ENCODE measurements at regions not wholly inside any gene's neighbourhood (a gene's known extent, or its start where the extent isn't known, plus 50 kb on each side); places are given as distances from the start of the nearest gene placed in this dataset.

DNA sequence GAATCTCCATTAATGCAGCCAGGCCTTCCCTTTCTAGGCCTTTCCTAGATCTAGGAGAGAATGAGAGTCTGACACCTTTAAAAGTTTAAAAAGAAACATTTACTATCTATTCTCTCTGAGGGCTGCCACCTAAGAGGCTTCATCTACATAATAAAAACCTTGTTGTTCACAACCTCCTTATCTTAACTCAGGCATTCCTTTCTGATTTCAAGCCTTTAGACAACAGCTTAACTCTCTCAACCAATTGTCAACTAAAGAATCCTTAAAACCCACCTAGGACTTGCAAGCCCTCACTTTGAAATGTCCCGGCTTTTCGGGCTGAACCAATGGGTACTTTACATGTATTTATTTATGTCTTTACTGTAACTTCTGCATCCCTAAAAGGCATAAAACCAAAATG is 64.3 kb upstream of the RET start:
- TF ChIP-seq, protein P1, sequence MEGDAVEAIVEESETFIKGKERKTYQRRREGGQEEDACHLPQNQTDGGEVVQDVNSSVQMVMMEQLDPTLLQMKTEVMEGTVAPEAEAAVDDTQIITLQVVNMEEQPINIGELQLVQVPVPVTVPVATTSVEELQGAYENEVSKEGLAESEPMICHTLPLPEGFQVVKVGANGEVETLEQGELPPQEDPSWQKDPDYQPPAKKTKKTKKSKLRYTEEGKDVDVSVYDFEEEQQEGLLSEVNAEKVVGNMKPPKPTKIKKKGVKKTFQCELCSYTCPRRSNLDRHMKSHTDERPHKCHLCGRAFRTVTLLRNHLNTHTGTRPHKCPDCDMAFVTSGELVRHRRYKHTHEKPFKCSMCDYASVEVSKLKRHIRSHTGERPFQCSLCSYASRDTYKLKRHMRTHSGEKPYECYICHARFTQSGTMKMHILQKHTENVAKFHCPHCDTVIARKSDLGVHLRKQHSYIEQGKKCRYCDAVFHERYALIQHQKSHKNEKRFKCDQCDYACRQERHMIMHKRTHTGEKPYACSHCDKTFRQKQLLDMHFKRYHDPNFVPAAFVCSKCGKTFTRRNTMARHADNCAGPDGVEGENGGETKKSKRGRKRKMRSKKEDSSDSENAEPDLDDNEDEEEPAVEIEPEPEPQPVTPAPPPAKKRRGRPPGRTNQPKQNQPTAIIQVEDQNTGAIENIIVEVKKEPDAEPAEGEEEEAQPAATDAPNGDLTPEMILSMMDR (IDR thresholded peaks at IDR 0.05; ENCODE audit: borderline replicate concordance, extremely low read depth, low read length, poor library complexity, severe bottlenecking): no peak
- no peak for TF ChIP-seq EZH2 (IDR thresholded peaks at IDR 0.05; ENCODE audit: borderline replicate concordance, low read depth, low read length, severe bottlenecking)

Measured in DND-41 (cell line).